ENCODE measurements at regions not wholly inside any gene's neighbourhood (a gene's known extent, or its start where the extent isn't known, plus 50 kb on each side); places are given as distances from the start of the nearest gene placed in this dataset.

- Histone ChIP-seq H3K36me3 (no peaks in the 10 kb centered on the region), H3K4me1 (no peaks in the 10 kb centered on the region), H3K27ac (no peak overlapping the region), H3K9me3 (no peaks in the 10 kb centered on the region), H3K4me3 (no peak overlapping the region), H3K27me3 (no peaks in the 10 kb centered on the region)
- TF ChIP-seq, protein P1, sequence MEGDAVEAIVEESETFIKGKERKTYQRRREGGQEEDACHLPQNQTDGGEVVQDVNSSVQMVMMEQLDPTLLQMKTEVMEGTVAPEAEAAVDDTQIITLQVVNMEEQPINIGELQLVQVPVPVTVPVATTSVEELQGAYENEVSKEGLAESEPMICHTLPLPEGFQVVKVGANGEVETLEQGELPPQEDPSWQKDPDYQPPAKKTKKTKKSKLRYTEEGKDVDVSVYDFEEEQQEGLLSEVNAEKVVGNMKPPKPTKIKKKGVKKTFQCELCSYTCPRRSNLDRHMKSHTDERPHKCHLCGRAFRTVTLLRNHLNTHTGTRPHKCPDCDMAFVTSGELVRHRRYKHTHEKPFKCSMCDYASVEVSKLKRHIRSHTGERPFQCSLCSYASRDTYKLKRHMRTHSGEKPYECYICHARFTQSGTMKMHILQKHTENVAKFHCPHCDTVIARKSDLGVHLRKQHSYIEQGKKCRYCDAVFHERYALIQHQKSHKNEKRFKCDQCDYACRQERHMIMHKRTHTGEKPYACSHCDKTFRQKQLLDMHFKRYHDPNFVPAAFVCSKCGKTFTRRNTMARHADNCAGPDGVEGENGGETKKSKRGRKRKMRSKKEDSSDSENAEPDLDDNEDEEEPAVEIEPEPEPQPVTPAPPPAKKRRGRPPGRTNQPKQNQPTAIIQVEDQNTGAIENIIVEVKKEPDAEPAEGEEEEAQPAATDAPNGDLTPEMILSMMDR (IDR thresholded peaks at IDR 0.05), result no peak
- TF ChIP-seq POLR2A (IDR thresholded peaks at IDR 0.05), result no peak
- no peak for DNase-seq
These were observed 200.6 kb upstream of the KLF3 start for GRCh38 chr4:38463268-38463958.

GRCh38 chr4:38464328-38464727 lies 199.7 kb upstream of the KLF3 start:
- Histone ChIP-seq H3K4me3 (no peak overlapping the region), H3K9me3 (no peaks in the 10 kb centered on the region), H3K36me3 (no peaks in the 10 kb centered on the region), H3K27ac (no peak overlapping the region), H3K27me3 (no peaks in the 10 kb centered on the region), H3K4me1 (no peaks in the 10 kb centered on the region)
- no peak for TF ChIP-seq POLR2A (IDR thresholded peaks at IDR 0.05)
- TF ChIP-seq, protein P1 (IDR thresholded peaks at IDR 0.05), result no peak
- DNase-seq, result no peak

DNA sequence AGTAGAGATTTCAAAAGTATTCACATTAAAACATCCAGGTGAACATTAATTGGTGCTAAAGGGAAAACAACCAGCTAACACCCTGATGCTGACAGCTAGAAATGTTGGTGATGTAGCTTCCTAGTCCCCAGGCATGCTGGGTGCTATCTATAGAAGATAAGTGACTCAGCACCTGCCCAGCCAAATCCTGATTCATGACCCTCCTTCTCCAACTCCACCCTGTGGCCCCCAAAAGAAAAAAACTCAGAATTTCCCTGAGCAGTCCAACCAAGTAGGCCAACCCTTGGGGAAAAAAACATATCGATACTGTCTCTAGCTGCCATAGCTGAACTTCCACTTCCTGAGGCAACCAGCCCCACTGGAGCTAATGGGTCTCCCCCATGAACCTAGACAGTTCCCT lies 197.6 kb upstream of the KLF3 start:
- H3K27ac ChIP-seq, result no peak overlapping the region
- no peaks in the 10 kb centered on the region for H3K4me1 ChIP-seq
- no peaks in the 10 kb centered on the region for H3K36me3 ChIP-seq
- no peak for DNase-seq
- H3K9me3 ChIP-seq, result no peaks in the 10 kb centered on the region
- no peaks in the 10 kb centered on the region for H3K27me3 ChIP-seq
- TF ChIP-seq, protein P1 (IDR thresholded peaks at IDR 0.05), result no peak
- no peak for TF ChIP-seq POLR2A (IDR thresholded peaks at IDR 0.05)
- no peak overlapping the region for H3K4me3 ChIP-seq

- no peaks in the 10 kb centered on the region for H3K4me1 ChIP-seq
- no peak overlapping the region for H3K27ac ChIP-seq
- TF ChIP-seq POLR2A (IDR thresholded peaks at IDR 0.05), result no peak
- TF ChIP-seq, protein P1 (IDR thresholded peaks at IDR 0.05), result no peak
- H3K27me3 ChIP-seq, result no peaks in the 10 kb centered on the region
- no peak overlapping the region for H3K4me3 ChIP-seq
- H3K36me3 ChIP-seq, result no peaks in the 10 kb centered on the region
- DNase-seq, result no peak
- no peaks in the 10 kb centered on the region for H3K9me3 ChIP-seq
These were observed 196.7 kb upstream of the KLF3 start for GRCh38 chr4:38467296-38467695.

DNA sequence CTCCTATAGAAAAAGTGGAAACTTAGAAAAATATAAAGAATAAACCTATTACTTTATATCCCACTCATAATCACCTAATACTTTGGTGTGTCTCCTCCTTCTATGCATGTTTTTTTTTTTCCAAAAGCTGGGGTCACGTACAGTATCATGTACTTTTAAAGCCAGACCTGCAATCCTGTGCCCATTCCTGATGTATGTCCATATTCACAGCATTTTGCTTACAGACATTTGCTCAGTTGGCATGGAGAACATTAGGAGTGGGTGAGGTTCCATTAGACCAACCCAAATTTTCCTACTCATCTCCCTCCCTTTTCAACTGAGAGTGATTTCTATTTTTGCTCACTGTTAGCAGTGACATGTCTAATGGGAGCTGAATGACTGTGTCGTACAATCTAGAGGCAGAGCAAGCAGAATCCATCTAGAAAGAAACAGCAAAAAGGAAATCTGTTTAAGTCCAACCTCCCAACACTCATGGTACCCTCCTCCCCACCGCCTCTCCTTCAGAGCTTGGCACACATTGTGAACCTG lies 195.6 kb upstream of the KLF3 start:
- Histone ChIP-seq H3K4me1 (no peaks in the 10 kb centered on the region), H3K27me3 (no peaks in the 10 kb centered on the region), H3K4me3 (no peak overlapping the region), H3K27ac (no peak overlapping the region), H3K9me3 (no peaks in the 10 kb centered on the region), H3K36me3 (no peaks in the 10 kb centered on the region)
- DNase-seq, result no peak
- TF ChIP-seq, protein P1 (IDR thresholded peaks at IDR 0.05), result no peak
- no peak for TF ChIP-seq POLR2A (IDR thresholded peaks at IDR 0.05)

Measured in Peyer's patch (tissue), 4 donors.